ENCODE measurements at regions not wholly inside any gene's neighbourhood (a gene's known extent, or its start where the extent isn't known, plus 50 kb on each side); places are given as distances from the start of the nearest gene placed in this dataset.

- TF ChIP-seq GATA3 (IDR thresholded peaks at IDR 0.05; ENCODE audit: borderline replicate concordance) (no peak), SREBF2 (IDR thresholded peaks at IDR 0.05) (no peak), CEBPB (IDR thresholded peaks at IDR 0.05) (no peak), POLR2A (IDR thresholded peaks at IDR 0.05; ENCODE audit: low read length) (no peak), BCL3 (IDR thresholded peaks at IDR 0.05) (no peak), USF2 (IDR thresholded peaks at IDR 0.05) (no peak), BHLHE40 (IDR thresholded peaks at IDR 0.05; ENCODE audit: low read depth, low read length) (no peak)
- TF ChIP-seq, protein P1, sequence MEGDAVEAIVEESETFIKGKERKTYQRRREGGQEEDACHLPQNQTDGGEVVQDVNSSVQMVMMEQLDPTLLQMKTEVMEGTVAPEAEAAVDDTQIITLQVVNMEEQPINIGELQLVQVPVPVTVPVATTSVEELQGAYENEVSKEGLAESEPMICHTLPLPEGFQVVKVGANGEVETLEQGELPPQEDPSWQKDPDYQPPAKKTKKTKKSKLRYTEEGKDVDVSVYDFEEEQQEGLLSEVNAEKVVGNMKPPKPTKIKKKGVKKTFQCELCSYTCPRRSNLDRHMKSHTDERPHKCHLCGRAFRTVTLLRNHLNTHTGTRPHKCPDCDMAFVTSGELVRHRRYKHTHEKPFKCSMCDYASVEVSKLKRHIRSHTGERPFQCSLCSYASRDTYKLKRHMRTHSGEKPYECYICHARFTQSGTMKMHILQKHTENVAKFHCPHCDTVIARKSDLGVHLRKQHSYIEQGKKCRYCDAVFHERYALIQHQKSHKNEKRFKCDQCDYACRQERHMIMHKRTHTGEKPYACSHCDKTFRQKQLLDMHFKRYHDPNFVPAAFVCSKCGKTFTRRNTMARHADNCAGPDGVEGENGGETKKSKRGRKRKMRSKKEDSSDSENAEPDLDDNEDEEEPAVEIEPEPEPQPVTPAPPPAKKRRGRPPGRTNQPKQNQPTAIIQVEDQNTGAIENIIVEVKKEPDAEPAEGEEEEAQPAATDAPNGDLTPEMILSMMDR (IDR thresholded peaks at IDR 0.05), result no peak
- TF ChIP-seq, protein P2, sequence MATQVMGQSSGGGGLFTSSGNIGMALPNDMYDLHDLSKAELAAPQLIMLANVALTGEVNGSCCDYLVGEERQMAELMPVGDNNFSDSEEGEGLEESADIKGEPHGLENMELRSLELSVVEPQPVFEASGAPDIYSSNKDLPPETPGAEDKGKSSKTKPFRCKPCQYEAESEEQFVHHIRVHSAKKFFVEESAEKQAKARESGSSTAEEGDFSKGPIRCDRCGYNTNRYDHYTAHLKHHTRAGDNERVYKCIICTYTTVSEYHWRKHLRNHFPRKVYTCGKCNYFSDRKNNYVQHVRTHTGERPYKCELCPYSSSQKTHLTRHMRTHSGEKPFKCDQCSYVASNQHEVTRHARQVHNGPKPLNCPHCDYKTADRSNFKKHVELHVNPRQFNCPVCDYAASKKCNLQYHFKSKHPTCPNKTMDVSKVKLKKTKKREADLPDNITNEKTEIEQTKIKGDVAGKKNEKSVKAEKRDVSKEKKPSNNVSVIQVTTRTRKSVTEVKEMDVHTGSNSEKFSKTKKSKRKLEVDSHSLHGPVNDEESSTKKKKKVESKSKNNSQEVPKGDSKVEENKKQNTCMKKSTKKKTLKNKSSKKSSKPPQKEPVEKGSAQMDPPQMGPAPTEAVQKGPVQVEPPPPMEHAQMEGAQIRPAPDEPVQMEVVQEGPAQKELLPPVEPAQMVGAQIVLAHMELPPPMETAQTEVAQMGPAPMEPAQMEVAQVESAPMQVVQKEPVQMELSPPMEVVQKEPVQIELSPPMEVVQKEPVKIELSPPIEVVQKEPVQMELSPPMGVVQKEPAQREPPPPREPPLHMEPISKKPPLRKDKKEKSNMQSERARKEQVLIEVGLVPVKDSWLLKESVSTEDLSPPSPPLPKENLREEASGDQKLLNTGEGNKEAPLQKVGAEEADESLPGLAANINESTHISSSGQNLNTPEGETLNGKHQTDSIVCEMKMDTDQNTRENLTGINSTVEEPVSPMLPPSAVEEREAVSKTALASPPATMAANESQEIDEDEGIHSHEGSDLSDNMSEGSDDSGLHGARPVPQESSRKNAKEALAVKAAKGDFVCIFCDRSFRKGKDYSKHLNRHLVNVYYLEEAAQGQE (IDR thresholded peaks at IDR 0.05), result no peak
These were observed 117.4 kb upstream of the ZNF536 start for GRCh38 chr19:30254789-30255188.

Data from A549 (cell line).